ENCODE measurements at regions not wholly inside any gene's neighbourhood (a gene's known extent, or its start where the extent isn't known, plus 50 kb on each side); places are given as distances from the start of the nearest gene placed in this dataset.

- TF ChIP-seq EZH2phosphoT487 (IDR thresholded peaks at IDR 0.05; ENCODE audit: unreplicated experiment) (no peak), CTCF (conservative IDR thresholded peaks at IDR 0.05; ENCODE audit: low read depth in 2 of 2) (no peak), POLR2AphosphoS5 (IDR thresholded peaks at IDR 0.05; ENCODE audit: low read depth) (no peak), EZH2 (IDR thresholded peaks at IDR 0.05; ENCODE audit: low read depth, unreplicated experiment) (no peak), JUNB (IDR thresholded peaks at IDR 0.05; ENCODE audit: unreplicated experiment) (no peak), ETS1 (IDR thresholded peaks at IDR 0.05) (no peak), CREB1 (CRISPR knock-in tag; IDR thresholded peaks at IDR 0.05; ENCODE audit: low read depth) (no peak), REST (IDR thresholded peaks at IDR 0.05; ENCODE audit: unreplicated experiment) (no peak), NANOG (IDR thresholded peaks at IDR 0.05; ENCODE audit: borderline replicate concordance) (no peak)
Observed at GRCh38 chr2:234343372-234343771, 153.5 kb downstream of the ARL4C start.
